ENCODE measurements at regions not wholly inside any gene's neighbourhood (a gene's known extent, or its start where the extent isn't known, plus 50 kb on each side); places are given as distances from the start of the nearest gene placed in this dataset.

- TF ChIP-seq, protein P1, sequence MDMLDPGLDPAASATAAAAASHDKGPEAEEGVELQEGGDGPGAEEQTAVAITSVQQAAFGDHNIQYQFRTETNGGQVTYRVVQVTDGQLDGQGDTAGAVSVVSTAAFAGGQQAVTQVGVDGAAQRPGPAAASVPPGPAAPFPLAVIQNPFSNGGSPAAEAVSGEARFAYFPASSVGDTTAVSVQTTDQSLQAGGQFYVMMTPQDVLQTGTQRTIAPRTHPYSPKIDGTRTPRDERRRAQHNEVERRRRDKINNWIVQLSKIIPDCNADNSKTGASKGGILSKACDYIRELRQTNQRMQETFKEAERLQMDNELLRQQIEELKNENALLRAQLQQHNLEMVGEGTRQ (IDR thresholded peaks at IDR 0.05; ENCODE audit: borderline replicate concordance, low read depth, low read length): no peak
- TF ChIP-seq POLR2AphosphoS5 (IDR thresholded peaks at IDR 0.05; ENCODE audit: low read depth, low read length) (no peak), JUND (IDR thresholded peaks at IDR 0.05) (no peak), CTCF (IDR thresholded peaks at IDR 0.05) (no peak), EP300 (IDR thresholded peaks at IDR 0.05; ENCODE audit: borderline replicate concordance in 1 of 2, low read depth in 1 of 2, low read length in 1 of 2) (no peak), TEAD4 (IDR thresholded peaks at IDR 0.05; ENCODE audit: borderline replicate concordance, insufficient read depth) (no peak), RAD21 (IDR thresholded peaks at IDR 0.05; ENCODE audit: low read length) (no peak), EZH2phosphoT487 (IDR thresholded peaks at IDR 0.05; ENCODE audit: borderline replicate concordance, low read depth) (no peak)
- TF ChIP-seq, protein P2, sequence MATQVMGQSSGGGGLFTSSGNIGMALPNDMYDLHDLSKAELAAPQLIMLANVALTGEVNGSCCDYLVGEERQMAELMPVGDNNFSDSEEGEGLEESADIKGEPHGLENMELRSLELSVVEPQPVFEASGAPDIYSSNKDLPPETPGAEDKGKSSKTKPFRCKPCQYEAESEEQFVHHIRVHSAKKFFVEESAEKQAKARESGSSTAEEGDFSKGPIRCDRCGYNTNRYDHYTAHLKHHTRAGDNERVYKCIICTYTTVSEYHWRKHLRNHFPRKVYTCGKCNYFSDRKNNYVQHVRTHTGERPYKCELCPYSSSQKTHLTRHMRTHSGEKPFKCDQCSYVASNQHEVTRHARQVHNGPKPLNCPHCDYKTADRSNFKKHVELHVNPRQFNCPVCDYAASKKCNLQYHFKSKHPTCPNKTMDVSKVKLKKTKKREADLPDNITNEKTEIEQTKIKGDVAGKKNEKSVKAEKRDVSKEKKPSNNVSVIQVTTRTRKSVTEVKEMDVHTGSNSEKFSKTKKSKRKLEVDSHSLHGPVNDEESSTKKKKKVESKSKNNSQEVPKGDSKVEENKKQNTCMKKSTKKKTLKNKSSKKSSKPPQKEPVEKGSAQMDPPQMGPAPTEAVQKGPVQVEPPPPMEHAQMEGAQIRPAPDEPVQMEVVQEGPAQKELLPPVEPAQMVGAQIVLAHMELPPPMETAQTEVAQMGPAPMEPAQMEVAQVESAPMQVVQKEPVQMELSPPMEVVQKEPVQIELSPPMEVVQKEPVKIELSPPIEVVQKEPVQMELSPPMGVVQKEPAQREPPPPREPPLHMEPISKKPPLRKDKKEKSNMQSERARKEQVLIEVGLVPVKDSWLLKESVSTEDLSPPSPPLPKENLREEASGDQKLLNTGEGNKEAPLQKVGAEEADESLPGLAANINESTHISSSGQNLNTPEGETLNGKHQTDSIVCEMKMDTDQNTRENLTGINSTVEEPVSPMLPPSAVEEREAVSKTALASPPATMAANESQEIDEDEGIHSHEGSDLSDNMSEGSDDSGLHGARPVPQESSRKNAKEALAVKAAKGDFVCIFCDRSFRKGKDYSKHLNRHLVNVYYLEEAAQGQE (IDR thresholded peaks at IDR 0.05; ENCODE audit: low read depth, low read length): no peak
Measured at GRCh38 chr15:25178835-25179672, 224.3 kb downstream of the SNRPN start.
